ENCODE measurements at regions not wholly inside any gene's neighbourhood (a gene's known extent, or its start where the extent isn't known, plus 50 kb on each side); places are given as distances from the start of the nearest gene placed in this dataset.

DNA sequence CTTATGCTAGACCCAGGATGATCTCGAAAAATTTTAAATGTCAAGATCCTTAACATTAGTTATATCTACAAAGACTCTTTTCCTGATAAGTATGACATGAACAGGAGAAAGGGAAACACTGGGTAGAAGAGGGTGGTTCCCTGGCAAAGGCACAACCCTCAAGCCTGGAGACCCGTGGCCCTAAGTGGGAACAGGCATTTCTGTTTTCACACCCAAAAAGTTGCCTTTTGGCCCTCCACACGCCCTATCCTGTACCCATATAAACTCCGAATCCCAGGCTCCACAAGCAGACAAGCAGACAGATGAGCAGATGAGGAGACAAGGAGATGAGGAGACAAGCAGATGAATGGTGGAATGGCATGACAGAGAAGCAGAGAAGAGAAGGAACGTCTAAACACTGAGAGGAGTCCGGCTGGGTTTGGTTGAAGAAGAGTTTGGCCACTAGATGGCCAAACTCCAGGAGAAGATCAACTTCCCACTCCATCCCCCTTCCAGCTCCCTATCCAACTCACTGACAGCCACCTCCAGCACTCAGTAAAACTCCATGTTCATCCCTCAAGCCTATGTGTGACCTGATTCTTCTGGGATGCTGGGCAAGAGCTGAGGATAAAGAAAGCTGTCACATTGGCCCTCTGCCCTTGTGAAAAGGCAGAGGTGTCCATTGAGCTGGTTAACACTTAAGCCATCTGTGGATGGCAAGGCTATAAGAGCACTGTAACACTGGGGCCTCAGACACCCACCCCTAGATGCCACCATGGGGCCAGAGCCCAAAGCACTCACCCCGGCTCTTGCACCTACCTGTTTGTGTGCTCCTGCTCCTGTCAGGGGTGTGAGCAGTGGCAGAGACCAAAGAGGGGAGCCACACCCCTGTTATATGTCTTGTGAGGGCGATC is 139.6 kb upstream of the FAM20A start:
- H3K9me3 ChIP-seq: no peaks in the 10 kb centered on the region
- TF ChIP-seq, protein P1, sequence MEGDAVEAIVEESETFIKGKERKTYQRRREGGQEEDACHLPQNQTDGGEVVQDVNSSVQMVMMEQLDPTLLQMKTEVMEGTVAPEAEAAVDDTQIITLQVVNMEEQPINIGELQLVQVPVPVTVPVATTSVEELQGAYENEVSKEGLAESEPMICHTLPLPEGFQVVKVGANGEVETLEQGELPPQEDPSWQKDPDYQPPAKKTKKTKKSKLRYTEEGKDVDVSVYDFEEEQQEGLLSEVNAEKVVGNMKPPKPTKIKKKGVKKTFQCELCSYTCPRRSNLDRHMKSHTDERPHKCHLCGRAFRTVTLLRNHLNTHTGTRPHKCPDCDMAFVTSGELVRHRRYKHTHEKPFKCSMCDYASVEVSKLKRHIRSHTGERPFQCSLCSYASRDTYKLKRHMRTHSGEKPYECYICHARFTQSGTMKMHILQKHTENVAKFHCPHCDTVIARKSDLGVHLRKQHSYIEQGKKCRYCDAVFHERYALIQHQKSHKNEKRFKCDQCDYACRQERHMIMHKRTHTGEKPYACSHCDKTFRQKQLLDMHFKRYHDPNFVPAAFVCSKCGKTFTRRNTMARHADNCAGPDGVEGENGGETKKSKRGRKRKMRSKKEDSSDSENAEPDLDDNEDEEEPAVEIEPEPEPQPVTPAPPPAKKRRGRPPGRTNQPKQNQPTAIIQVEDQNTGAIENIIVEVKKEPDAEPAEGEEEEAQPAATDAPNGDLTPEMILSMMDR (IDR thresholded peaks at IDR 0.05; ENCODE audit: low read depth, low read length): peak; percentile 55

DNA sequence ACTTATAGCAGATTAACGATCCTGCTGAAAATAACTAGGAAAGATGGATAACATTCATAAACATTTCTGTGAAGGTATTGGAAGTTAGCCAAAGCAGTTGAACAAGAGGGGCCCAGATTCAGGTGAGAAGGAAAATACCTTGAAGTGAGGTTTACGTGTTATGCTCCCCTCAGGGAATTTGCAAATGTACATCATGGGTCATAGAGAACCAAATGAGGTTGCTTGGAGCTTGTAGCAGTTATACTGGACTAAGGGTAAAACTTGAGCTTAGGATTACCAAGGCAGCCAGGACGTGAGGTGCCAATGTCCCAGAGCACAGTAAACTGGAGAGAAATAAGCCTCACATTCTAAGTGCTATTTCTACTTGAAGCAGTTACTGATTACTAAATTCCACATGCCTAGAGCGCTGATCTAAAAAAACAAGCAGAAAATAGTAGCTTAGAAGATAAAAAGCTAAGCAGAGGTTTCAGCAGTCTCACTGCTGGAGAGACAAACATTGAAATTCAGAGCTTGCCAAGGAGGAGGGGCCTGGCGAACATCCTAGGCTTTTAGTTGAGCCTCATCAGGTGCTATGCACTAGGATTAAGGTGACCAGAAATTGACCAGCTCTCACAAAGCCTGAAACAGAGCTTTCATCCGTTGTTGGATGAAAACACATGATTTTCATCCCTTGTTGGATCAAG is 136.7 kb upstream of the FAM20A start:
- Histone ChIP-seq H3K9me3 (no peaks in the 10 kb centered on the region), H3K4me3 (ENCODE audit: low read depth, low read length) (no peak overlapping the region), H3K4me1 (peaks cover 3% of the 10 kb centered on the region; the same call in 1 of the 2 replicates), H3K36me3 (no peaks in the 10 kb centered on the region), H3K27me3 (peaks cover 8% of the 10 kb centered on the region)
- TF ChIP-seq, protein P1 (IDR thresholded peaks at IDR 0.05; ENCODE audit: low read depth, low read length): no peak
- DNase-seq: no peak

More for the DNA sequence above, 139.6 kb upstream of the FAM20A start:
- no peak overlapping the region for H3K4me3 ChIP-seq (ENCODE audit: low read depth, low read length)
- peaks cover 3% of the 10 kb centered on the region; the same call in 1 of the 2 replicates for H3K4me1 ChIP-seq
- no peak for DNase-seq
- peaks cover 10% of the 10 kb centered on the region for H3K27me3 ChIP-seq
- H3K36me3 ChIP-seq: no peaks in the 10 kb centered on the region

DNA sequence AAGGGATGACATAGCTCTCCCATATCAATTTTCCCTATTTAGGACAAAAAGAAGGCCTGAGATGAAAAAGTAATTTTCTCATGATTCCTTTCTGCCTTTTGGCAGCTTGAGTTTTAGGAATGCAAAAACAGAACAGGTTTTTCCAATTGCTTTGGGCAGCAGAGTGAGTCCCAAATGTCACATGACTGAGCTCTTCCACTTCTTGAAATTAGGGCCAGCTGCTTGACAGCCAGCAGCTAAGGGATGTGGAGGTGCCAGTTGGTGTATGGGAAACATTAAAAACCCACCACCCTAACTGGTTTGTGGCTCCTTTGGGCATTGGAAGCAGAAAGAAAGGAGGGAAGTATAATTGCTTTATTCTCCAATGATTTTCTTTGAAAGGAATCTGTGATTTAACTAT is 133.8 kb upstream of the FAM20A start:
- H3K9me3 ChIP-seq: no peaks in the 10 kb centered on the region
- TF ChIP-seq, protein P1 (IDR thresholded peaks at IDR 0.05; ENCODE audit: low read depth, low read length): no peak

DNA sequence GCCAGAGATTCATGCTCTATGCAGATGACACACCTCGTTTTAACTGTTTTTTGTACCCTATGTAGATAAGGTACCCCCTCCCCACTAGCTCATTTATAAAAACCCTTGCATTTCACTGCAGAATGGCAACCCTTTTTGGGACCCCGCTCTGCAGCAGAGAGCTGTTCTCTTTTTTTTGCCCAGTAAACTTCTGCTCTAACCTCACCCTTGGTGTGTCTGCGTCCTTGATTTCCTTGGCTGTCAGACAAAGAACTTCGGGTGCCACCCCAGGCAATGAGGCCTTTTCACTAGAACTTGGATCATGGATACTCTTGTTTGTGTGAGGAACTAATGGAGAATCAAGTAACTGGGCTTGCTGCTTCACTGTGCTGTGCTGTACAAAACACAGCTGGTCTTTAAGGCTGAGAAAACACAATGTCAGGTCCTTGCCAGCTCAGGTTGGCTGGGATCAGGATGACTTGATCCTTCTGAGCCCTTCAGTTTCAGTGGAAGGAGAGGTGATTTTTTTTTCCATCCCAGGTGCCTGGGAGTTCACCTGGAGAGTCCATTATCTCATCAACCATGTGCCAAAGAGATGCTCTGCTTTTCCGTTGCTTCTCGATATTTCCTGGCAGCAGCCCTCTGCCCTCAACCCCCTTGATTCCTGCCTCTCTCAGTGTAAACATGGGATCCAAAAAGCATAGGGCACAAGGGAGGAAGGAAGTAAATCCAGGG is 133.2 kb upstream of the FAM20A start:
- H3K27me3 ChIP-seq: no peaks in the 10 kb centered on the region
- DNase-seq: no peak
- TF ChIP-seq, protein P1 (IDR thresholded peaks at IDR 0.05; ENCODE audit: low read depth, low read length): no peak
- H3K9me3 ChIP-seq: no peaks in the 10 kb centered on the region
- H3K36me3 ChIP-seq: no peaks in the 10 kb centered on the region
- H3K4me3 ChIP-seq (ENCODE audit: low read depth, low read length): no peak overlapping the region
- peaks cover 3% of the 10 kb centered on the region; the same call in 1 of the 2 replicates for H3K4me1 ChIP-seq

More for the DNA sequence above, 133.8 kb upstream of the FAM20A start:
- H3K27me3 ChIP-seq: no peaks in the 10 kb centered on the region
- H3K4me1 ChIP-seq: peaks cover 3% of the 10 kb centered on the region; the same call in 1 of the 2 replicates
- H3K36me3 ChIP-seq: no peaks in the 10 kb centered on the region
- DNase-seq: no peak
- no peak overlapping the region for H3K4me3 ChIP-seq (ENCODE audit: low read depth, low read length)

DNA sequence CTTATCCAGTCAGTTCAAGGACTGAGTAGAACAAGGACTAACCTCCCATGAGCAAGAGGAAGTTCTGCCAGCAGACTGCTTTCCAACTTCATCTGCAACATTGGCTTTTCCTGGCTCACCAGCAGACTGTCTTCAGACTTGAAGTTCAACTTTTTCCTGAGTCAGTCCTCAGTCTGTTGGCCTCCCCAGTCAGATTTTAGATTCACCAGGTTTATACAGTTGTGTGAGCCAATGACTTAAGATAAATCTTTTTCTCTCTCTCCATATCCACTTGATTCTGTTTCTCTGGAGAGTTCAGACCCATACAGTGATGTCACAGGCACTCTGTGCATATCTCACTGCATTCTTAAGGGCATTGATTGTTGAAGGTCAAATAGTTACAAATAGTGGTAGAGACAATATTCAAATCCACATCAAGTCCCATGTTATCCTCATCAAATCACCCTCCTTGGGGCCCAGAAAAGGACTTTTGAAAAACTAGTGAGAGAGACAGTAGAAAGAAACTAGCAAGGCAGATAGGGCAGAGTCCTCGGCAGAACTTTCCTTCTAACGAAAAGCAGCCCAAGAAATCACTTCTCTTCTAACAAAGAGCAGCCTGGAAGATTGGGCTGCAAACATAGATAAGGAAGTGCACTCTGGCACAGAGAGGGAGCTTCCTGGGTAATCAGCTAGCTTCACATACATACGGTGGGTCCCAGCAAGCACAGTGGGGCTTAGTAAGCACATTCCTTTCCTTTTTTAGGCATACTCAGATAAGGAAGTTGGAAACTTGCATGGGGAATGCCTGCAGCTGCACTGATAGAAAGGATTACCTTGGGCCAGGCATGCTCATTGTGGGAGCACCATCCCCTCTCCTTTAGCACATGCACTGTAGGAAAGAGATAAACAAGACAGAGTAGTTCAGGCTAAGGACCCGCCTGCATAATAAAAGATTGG is 132.3 kb upstream of the FAM20A start:
- no peaks in the 10 kb centered on the region for H3K36me3 ChIP-seq
- peak; percentile 13 for DNase-seq
- no peaks in the 10 kb centered on the region for H3K27me3 ChIP-seq

More for the DNA sequence above, 132.3 kb upstream of the FAM20A start:
- TF ChIP-seq, protein P1 (IDR thresholded peaks at IDR 0.05; ENCODE audit: low read depth, low read length): no peak
- Histone ChIP-seq H3K9me3 (no peaks in the 10 kb centered on the region), H3K4me1 (peaks cover 3% of the 10 kb centered on the region; the same call in 1 of the 2 replicates), H3K4me3 (ENCODE audit: low read depth, low read length) (no peak overlapping the region)
